SU-DHL-6 (cell line): ENCODE measurements at regions not wholly inside any gene's neighbourhood (a gene's known extent, or its start where the extent isn't known, plus 50 kb on each side); places are given as distances from the start of the nearest gene placed in this dataset.

ENCODE experiments used
- EZH2phosphoT487 ChIP-seq: fragments of 200-600 bp; sonication (generic), shearing (Covaris generic); conservative IDR thresholded peaks from 2 replicates; pipeline ENCODE4 v1.6.1; 2018; ENCODE audit warnings: mild to moderate bottlenecking, antibody characterized with exemption, low read length, moderate library complexity, mixed read lengths
- TF ChIP-seq, protein P1 (sequence below): fragments of 200-600 bp; sonication (generic); IDR thresholded peaks from one replicate; pipeline ENCODE4 v1.5.1; 2017; ENCODE audit warnings: antibody characterized with exemption, mild to moderate bottlenecking, low read length, moderate library complexity; ENCODE audit not compliant: insufficient read depth, poor library complexity, severe bottlenecking

DNA sequence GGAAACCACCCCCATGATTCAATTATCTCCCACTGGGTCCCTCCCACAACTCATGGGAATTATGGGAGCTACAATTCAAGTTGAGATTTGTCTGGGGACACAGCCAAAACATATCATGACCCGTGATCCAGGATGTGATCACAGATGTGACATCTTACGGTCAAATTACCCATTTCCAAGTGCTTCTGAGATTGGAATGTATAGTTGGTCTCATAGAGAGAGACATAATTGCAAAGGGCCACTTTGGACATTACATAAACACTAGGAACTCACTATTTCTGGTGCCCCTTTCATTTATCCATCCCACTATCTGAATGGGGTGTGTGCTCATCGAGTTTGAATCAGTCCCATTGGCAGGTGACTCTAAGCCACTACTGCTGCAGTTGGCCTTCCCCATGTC is 204.5 kb downstream of the PHLDA1 start:
- TF ChIP-seq, protein P1, sequence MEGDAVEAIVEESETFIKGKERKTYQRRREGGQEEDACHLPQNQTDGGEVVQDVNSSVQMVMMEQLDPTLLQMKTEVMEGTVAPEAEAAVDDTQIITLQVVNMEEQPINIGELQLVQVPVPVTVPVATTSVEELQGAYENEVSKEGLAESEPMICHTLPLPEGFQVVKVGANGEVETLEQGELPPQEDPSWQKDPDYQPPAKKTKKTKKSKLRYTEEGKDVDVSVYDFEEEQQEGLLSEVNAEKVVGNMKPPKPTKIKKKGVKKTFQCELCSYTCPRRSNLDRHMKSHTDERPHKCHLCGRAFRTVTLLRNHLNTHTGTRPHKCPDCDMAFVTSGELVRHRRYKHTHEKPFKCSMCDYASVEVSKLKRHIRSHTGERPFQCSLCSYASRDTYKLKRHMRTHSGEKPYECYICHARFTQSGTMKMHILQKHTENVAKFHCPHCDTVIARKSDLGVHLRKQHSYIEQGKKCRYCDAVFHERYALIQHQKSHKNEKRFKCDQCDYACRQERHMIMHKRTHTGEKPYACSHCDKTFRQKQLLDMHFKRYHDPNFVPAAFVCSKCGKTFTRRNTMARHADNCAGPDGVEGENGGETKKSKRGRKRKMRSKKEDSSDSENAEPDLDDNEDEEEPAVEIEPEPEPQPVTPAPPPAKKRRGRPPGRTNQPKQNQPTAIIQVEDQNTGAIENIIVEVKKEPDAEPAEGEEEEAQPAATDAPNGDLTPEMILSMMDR = no peak
- TF ChIP-seq EZH2phosphoT487 = no peak
